ENCODE measurements at regions not wholly inside any gene's neighbourhood (a gene's known extent, or its start where the extent isn't known, plus 50 kb on each side); places are given as distances from the start of the nearest gene placed in this dataset.

- no peak for DNase-seq (ENCODE audit: low spot score)
- in situ Hi-C loops (cut with MboI; ENCODE audit: low sequenced_read_pairs, unreplicated experiment) = no loop called here
- no peak for TF ChIP-seq CTCF (IDR thresholded peaks at IDR 0.05; ENCODE audit: borderline replicate concordance, control extremely low read depth, extremely low read depth, insufficient read depth, missing control alignments)
Measured at GRCh38 chr2:223262946-223263345, 211.0 kb downstream of the KCNE4 start.

DNA sequence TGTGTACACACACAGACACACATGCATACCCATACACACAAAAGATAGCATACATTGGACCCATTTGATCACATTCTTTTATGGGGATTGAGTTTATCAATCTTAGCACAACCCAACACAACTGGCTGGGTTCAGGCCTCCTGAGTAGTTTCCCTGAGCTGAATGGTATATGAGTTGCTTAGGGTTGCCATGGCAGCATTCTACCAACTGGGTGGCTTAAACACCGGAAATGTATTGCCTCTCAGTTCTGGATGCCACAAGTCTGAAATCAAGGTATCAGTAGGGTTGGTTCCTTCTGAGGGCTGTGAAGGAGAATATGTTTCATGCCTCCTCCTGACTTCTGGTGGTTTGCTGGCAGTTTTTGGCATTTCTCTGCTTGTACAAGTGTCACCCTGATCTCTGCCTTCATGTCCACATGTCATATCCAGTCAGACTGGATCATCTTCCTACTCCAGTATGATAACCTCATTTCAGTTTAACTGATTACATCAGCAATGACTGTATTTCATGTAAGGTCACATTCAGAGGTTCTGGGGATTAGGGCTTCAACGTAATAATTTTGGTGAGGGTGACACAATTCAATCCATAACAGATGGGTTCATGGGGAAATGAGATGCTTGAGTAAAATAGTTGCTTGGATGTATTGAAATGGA lies 212.7 kb downstream of the KCNE4 start:
- no peak for DNase-seq (ENCODE audit: low spot score)

DNA sequence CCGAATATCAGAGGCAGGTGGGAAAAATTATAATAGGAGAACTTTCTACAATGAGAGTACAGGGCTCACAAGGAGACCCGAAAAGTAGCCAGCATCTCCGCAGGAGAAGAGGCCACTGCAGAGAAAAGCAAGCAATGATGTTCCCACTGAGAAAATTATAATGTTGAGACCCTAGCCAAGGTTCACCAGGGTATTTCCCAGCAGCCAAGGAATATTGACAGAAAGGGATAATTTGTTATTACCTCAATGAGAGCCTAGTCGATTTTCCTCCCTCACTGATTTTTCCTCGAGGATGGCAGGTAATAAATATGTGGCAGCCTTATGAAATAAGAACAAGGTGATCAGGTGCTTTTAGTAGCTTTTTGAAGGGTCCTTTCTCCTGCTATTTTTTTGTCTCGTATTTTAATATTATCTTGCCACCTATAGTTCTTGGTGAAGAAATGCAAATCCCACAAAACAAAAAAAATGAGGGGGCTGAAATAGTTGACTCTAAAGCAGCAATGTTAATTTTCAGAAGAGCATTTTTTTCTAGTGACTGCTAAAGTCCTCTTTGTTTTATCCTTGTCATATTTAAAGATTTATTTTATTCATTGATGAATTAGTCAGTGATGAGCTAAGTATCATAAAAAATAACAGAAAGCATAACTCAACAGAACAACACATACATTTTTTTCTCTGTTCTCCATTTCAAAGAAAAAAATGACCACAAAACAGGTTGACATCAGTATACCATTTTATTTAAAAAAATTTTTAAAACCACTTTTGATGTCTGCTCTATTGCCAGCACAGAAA lies 215.4 kb downstream of the KCNE4 start:
- DNase-seq (ENCODE audit: low spot score) = no peak
- in situ Hi-C loops (cut with MboI; ENCODE audit: low sequenced_read_pairs, unreplicated experiment) = no loop called here
- no peak for TF ChIP-seq CTCF (IDR thresholded peaks at IDR 0.05; ENCODE audit: borderline replicate concordance, control extremely low read depth, extremely low read depth, insufficient read depth, missing control alignments)

More for the DNA sequence above, 212.7 kb downstream of the KCNE4 start:
- TF ChIP-seq CTCF (IDR thresholded peaks at IDR 0.05; ENCODE audit: borderline replicate concordance, control extremely low read depth, extremely low read depth, insufficient read depth, missing control alignments) = no peak
- in situ Hi-C loops (cut with MboI; ENCODE audit: low sequenced_read_pairs, unreplicated experiment) = no loop called here

DNA sequence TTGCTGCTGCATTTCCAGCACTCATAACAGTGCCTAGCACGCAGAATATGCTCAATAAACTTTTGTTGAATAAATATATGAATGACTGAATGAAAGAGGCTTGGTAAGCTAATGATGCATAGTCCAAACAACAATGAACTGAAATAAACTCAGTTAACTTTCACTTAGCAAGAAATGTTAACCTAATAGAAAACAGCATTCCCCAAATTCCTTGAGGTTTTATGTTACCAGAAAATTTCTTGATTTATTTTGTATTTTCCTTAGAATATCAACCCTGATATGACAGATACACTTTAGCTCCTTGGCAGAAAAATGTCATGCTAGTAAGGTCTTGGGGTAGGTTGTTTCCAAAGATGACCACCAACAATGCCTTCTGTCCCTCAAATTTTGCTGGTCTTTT lies 217.4 kb downstream of the KCNE4 start:
- TF ChIP-seq CTCF (IDR thresholded peaks at IDR 0.05; ENCODE audit: borderline replicate concordance, control extremely low read depth, extremely low read depth, insufficient read depth, missing control alignments) = no peak
- in situ Hi-C loops (cut with MboI; ENCODE audit: low sequenced_read_pairs, unreplicated experiment) = no loop called here
- no peak for DNase-seq (ENCODE audit: low spot score)

DNA sequence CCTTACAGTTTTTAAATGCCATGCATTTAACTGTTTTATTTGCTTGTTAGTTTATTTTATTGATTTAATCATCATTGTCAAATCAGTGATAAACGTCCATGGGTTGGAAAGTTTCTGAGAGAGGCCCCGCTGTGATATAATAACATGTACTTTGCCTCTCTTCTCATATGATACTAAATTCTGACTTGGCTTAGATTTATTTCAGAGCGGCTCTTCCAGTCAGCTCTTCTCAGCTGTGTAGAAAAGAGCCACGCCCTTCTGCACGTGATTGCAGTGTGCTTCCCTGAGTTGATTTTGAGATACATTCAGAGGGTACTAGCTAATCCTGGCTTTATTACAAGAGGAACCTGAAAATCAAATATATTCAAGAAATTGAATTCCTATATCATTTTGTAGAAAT lies 218.6 kb downstream of the KCNE4 start:
- DNase-seq (ENCODE audit: low spot score) = no peak
- in situ Hi-C loops (cut with MboI; ENCODE audit: low sequenced_read_pairs, unreplicated experiment) = no loop called here
- no peak for TF ChIP-seq CTCF (IDR thresholded peaks at IDR 0.05; ENCODE audit: borderline replicate concordance, control extremely low read depth, extremely low read depth, insufficient read depth, missing control alignments)

DNA sequence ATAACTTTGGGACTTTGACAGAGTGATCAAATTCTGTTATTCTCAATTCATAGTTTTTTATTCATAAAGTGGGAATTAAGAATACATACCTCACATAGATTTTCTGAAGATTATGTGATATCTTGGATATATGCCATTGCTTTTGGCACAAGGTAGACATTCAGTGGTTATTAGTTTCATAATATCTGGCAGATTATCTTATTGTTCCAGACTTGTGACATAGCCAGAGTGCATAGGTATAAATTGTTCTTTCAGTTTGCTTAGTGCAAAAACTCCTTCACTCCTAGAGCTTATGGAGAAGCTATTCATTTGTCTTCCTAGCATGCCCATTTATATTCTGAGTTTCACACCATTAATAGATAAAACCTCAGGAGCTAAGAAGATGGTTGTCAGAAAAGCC lies 222.0 kb downstream of the KCNE4 start:
- TF ChIP-seq CTCF (IDR thresholded peaks at IDR 0.05; ENCODE audit: borderline replicate concordance, control extremely low read depth, extremely low read depth, insufficient read depth, missing control alignments) = no peak
- no peak for DNase-seq (ENCODE audit: low spot score)
- in situ Hi-C loops (cut with MboI; ENCODE audit: low sequenced_read_pairs, unreplicated experiment) = no loop called here

Measured in GM13976 (cell line).